Liver (tissue), 7 donors: ENCODE measurements at regions not wholly inside any gene's neighbourhood (a gene's known extent, or its start where the extent isn't known, plus 50 kb on each side); places are given as distances from the start of the nearest gene placed in this dataset.

Experiments used
- DNase-seq: peaks from one replicate; pipeline ENCODE4 v3.0.0-alpha.2; 2017; ENCODE audit warnings: low spot score
- H3K27ac ChIP-seq, 2 donors: one replicate each; pipeline ENCODE4 v1.7.0; 2013; ENCODE audit warnings: inconsistent platforms in 2 of 2, low read length in 2 of 2, control low read depth in 1 of 2, low read depth in 1 of 2, mild to moderate bottlenecking in 1 of 2
- H3K27me3 ChIP-seq, 4 donors: one replicate each; pipeline versions ENCODE4 v1.6.1 to v1.7.0; 2013; ENCODE audit warnings: low read length in 3 of 4, inconsistent platforms in 1 of 4, mild to moderate bottlenecking in 1 of 4, moderate library complexity in 1 of 4; ENCODE audit not compliant: control insufficient read depth in 4 of 4, insufficient read depth in 4 of 4
- H3K36me3 ChIP-seq, 4 donors: one replicate each; pipeline versions ENCODE4 v1.6.1 to v1.7.0; 2013; ENCODE audit warnings: low read length in 3 of 4, mild to moderate bottlenecking in 3 of 4, low read depth in 1 of 4, moderate library complexity in 1 of 4; ENCODE audit not compliant: control insufficient read depth in 4 of 4, insufficient read depth in 3 of 4
- H3K4me1 ChIP-seq, 4 donors: one replicate each; pipeline versions ENCODE4 v1.6.1 to v1.7.0; 2013; ENCODE audit warnings: low read length in 3 of 4, mild to moderate bottlenecking in 3 of 4, moderate library complexity in 1 of 4; ENCODE audit not compliant: control insufficient read depth in 4 of 4, insufficient read depth in 4 of 4
- H3K4me3 ChIP-seq, 3 donors: one replicate each; pipeline versions ENCODE4 v1.6.1 to v1.7.0; 2013; ENCODE audit warnings: low read length in 3 of 3, control low read depth in 1 of 3, low read depth in 1 of 3, mild to moderate bottlenecking in 1 of 3
- H3K9ac ChIP-seq, 2 donors: one replicate each; pipeline ENCODE4 v1.7.0; 2013; ENCODE audit warnings: low read length in 2 of 2, mild to moderate bottlenecking in 2 of 2, moderate library complexity in 2 of 2, control low read depth in 1 of 2, low read depth in 1 of 2
- H3K9me3 ChIP-seq, 4 donors: one replicate each; pipeline versions ENCODE4 v1.6.1 to v1.7.0; 2013; ENCODE audit warnings: low read length in 3 of 4; ENCODE audit not compliant: control insufficient read depth in 4 of 4
- ATF3 ChIP-seq: IDR thresholded peaks from 2 replicates; pipeline ENCODE4 v1.6.1; 2016; ENCODE audit warnings: antibody characterized with exemption
- EGR1 ChIP-seq, 2 donors: IDR thresholded peaks; 2 replicates each; pipeline ENCODE4 v1.6.1; 2016 to 2018; ENCODE audit warnings: antibody characterized with exemption in 2 of 2, low read depth in 2 of 2
- FOXA1 ChIP-seq: IDR thresholded peaks from 2 replicates; pipeline ENCODE4 v1.6.1; 2016; ENCODE audit warnings: antibody characterized with exemption
- FOXA2 ChIP-seq: IDR thresholded peaks from 2 replicates; pipeline ENCODE4 v1.6.1; 2016; ENCODE audit warnings: antibody characterized with exemption
- GABPA ChIP-seq, 2 donors: IDR thresholded peaks in 1 of 2; conservative IDR thresholded peaks in 1 of 2; 2 replicates each; pipeline ENCODE4 v1.6.1; 2016; ENCODE audit warnings: antibody characterized with exemption in 2 of 2, mild to moderate bottlenecking in 1 of 2, moderate library complexity in 1 of 2
- HNF4G ChIP-seq: IDR thresholded peaks from 2 replicates; pipeline ENCODE4 v1.6.1; 2016; ENCODE audit warnings: antibody characterized with exemption
- MAX ChIP-seq: IDR thresholded peaks from 2 replicates; pipeline ENCODE4 v1.6.1; 2016; ENCODE audit warnings: antibody characterized with exemption
- NR2F2 ChIP-seq: IDR thresholded peaks from 2 replicates; pipeline ENCODE4 v1.6.1; 2016; ENCODE audit warnings: antibody characterized with exemption
- RAD21 ChIP-seq, 2 donors: IDR thresholded peaks; 2 replicates each; pipeline ENCODE4 v1.6.1; 2016; ENCODE audit warnings: antibody characterized with exemption in 2 of 2, mild to moderate bottlenecking in 2 of 2
- REST ChIP-seq: IDR thresholded peaks from 2 replicates; pipeline ENCODE4 v1.6.1; 2016; ENCODE audit warnings: antibody characterized with exemption, mild to moderate bottlenecking
- RXRA ChIP-seq, 2 donors: IDR thresholded peaks; 2 replicates each; pipeline ENCODE4 v1.6.1; 2017 to 2018; ENCODE audit warnings: antibody characterized with exemption in 2 of 2, mild to moderate bottlenecking in 1 of 2
- SP1 ChIP-seq: IDR thresholded peaks from 2 replicates; pipeline ENCODE4 v1.6.1; 2018; ENCODE audit warnings: antibody characterized with exemption, mild to moderate bottlenecking
- TAF1 ChIP-seq: conservative IDR thresholded peaks from 2 replicates; pipeline ENCODE4 v1.6.1; 2016; ENCODE audit warnings: antibody characterized with exemption, mild to moderate bottlenecking
- YY1 ChIP-seq: IDR thresholded peaks from 2 replicates; pipeline ENCODE4 v1.6.1; 2016; ENCODE audit warnings: antibody characterized with exemption, mild to moderate bottlenecking
- ZBTB33 ChIP-seq: IDR thresholded peaks from 2 replicates; pipeline ENCODE4 v1.6.1; 2016; ENCODE audit warnings: antibody characterized with exemption
- WGBS: extraction: QIAGEN DNeasy Blood & Tissue Kit; methylation state at CpG from one replicate; pipeline ENCODE4 v1.1.7; 2013; 5-methylcytosine and 5-hydroxymethylcytosine counted together
- donor health status: healthy.
- donor health status: healthy.
- donor health status: healthy.
- donor health status: healthy.

GRCh38 chr2:60051991-60052390 is 501.5 kb downstream of the BCL11A start:
- H3K27me3 ChIP-seq, result no peaks in the 10 kb centered on the region
- WGBS, result 90% methylated on average over 4 of the region's 4 CpGs
- H3K4me3 ChIP-seq, result no peak overlapping the region
- no peak overlapping the region for H3K27ac ChIP-seq
- H3K9ac ChIP-seq, result no peak overlapping the region
- TF ChIP-seq MAX, result no peak
- TF ChIP-seq HNF4G, result no peak
- TF ChIP-seq GABPA (IDR thresholded peaks at IDR 0.05 in 1 of 2, conservative IDR thresholded peaks at IDR 0.05 in 1 of 2), result no peak
- no peak for DNase-seq
- H3K36me3 ChIP-seq, result no peaks in the 10 kb centered on the region
- no peaks in the 10 kb centered on the region for H3K9me3 ChIP-seq
- no peaks in the 10 kb centered on the region for H3K4me1 ChIP-seq

GRCh38 chr2:60047944-60048525 is 505.4 kb downstream of the BCL11A start:
- Histone ChIP-seq H3K36me3 (no peaks in the 10 kb centered on the region), H3K9me3 (no peaks in the 10 kb centered on the region), H3K4me3 (no peak overlapping the region), H3K4me1 (no peaks in the 10 kb centered on the region), H3K27me3 (no peaks in the 10 kb centered on the region), H3K9ac (no peak overlapping the region), H3K27ac (no peak overlapping the region)
- TF ChIP-seq FOXA1 (no peak), TAF1 (no peak), YY1 (no peak), SP1 (no peak), ATF3 (no peak), FOXA2 (no peak), RXRA (IDR thresholded peaks at IDR 0.05) (no peak), NR2F2 (no peak), EGR1 (IDR thresholded peaks at IDR 0.05; ENCODE audit: low read depth in 2 of 2) (no peak), RAD21 (IDR thresholded peaks at IDR 0.05) (no peak), GABPA (IDR thresholded peaks at IDR 0.05 in 1 of 2, conservative IDR thresholded peaks at IDR 0.05 in 1 of 2) (no peak), HNF4G (no peak), ZBTB33 (no peak), REST (no peak), MAX (no peak)
- no peak for DNase-seq
- 74% methylated on average over 4 of the region's 4 CpGs for WGBS
